OCI-LY1 (cell line): ENCODE measurements at regions not wholly inside any gene's neighbourhood (a gene's known extent, or its start where the extent isn't known, plus 50 kb on each side); places are given as distances from the start of the nearest gene placed in this dataset.

ENCODE experiments used
- H2AFZ ChIP-seq: fragments of 200-600 bp; sonication (generic), shearing (Covaris generic); 2 replicates; pipeline ENCODE4 v1.6.0; 2014; ENCODE audit warnings: antibody characterized with exemption, mild to moderate bottlenecking, low read length
- H3F3A ChIP-seq: fragments of 200-600 bp; sonication (generic), shearing (Covaris generic); 2 replicates; pipeline ENCODE4 v1.6.0; 2014; ENCODE audit warnings: mild to moderate bottlenecking, antibody characterized with exemption, low read length, moderate library complexity; ENCODE audit not compliant: insufficient read depth
- H3K27ac ChIP-seq: fragments of 200-600 bp; sonication (generic); 2 replicates; pipeline ENCODE4 v1.5.1; 2014; ENCODE audit warnings: low read length, mixed run types, mild to moderate bottlenecking, low read depth; ENCODE audit not compliant: poor library complexity, severe bottlenecking
- H3K27me3 ChIP-seq: fragments of 200-600 bp; sonication (generic); 2 replicates; pipeline ENCODE4 v1.6.0; 2014; ENCODE audit warnings: antibody characterized with exemption, mild to moderate bottlenecking, low read length, moderate library complexity; ENCODE audit not compliant: insufficient read depth
- H3K36me3 ChIP-seq: fragments of 200-600 bp; sonication (generic); 2 replicates; pipeline ENCODE4 v1.6.1; 2014; ENCODE audit warnings: mild to moderate bottlenecking, antibody characterized with exemption, low read length, moderate library complexity, mixed read lengths; ENCODE audit not compliant: insufficient read depth
- H3K4me1 ChIP-seq: fragments of 200-600 bp; sonication (generic); 2 replicates; pipeline ENCODE4 v1.5.1; 2014; ENCODE audit warnings: mild to moderate bottlenecking, low read length, moderate library complexity; ENCODE audit not compliant: insufficient read depth, severe bottlenecking
- H3K4me2 ChIP-seq: fragments of 200-600 bp; sonication (generic), shearing (Covaris generic); 2 replicates; pipeline ENCODE4 v1.6.1; 2014; ENCODE audit warnings: low read length
- H3K4me3 ChIP-seq: fragments of 200-600 bp; sonication (generic); 2 replicates; pipeline ENCODE4 v1.5.1; 2014; ENCODE audit warnings: low read length, low read depth, mild to moderate bottlenecking, mixed read lengths; ENCODE audit not compliant: poor library complexity, severe bottlenecking
- H3K79me2 ChIP-seq: fragments of 200-600 bp; shearing (Covaris generic); 2 replicates; pipeline ENCODE4 v1.6.1; 2016; ENCODE audit warnings: mixed run types, low read length, mixed read lengths; ENCODE audit not compliant: insufficient read depth
- H3K9ac ChIP-seq: fragments of 200-600 bp; sonication (generic), shearing (Covaris generic); 2 replicates; pipeline ENCODE4 v1.6.1; 2014; ENCODE audit warnings: mild to moderate bottlenecking, low read length, mixed read lengths
- H3K9me2 ChIP-seq: fragments of 200-600 bp; sonication (generic), shearing (Covaris generic); 2 replicates; pipeline ENCODE4 v1.6.1; 2014; ENCODE audit warnings: low read depth, mild to moderate bottlenecking, low read length, mixed read lengths
- H3K9me3 ChIP-seq: fragments of 200-600 bp; shearing (Covaris generic); 2 replicates; pipeline ENCODE4 v1.6.1; 2014; ENCODE audit warnings: low read length, mixed read lengths
- H4K20me1 ChIP-seq: fragments of 200-600 bp; sonication (generic), shearing (Covaris generic); 2 replicates; pipeline ENCODE4 v1.6.0; 2016; ENCODE audit warnings: mild to moderate bottlenecking, low read length; ENCODE audit not compliant: insufficient read depth
- EZH2 ChIP-seq: fragments of 200-600 bp; sonication (generic), shearing (Covaris generic); IDR thresholded peaks from 2 replicates; pipeline ENCODE4 v1.8.0; 2017; ENCODE audit warnings: borderline replicate concordance, mixed run types, mild to moderate bottlenecking, antibody characterized with exemption, low read length, moderate library complexity, mixed read lengths
- TF ChIP-seq, protein P1 (sequence below): fragments of 200-600 bp; sonication (generic), shearing (Covaris generic); IDR thresholded peaks from 2 replicates; pipeline ENCODE4 v1.5.1; 2017; ENCODE audit warnings: mild to moderate bottlenecking, antibody characterized with exemption, low read length, moderate library complexity, mixed read lengths

DNA sequence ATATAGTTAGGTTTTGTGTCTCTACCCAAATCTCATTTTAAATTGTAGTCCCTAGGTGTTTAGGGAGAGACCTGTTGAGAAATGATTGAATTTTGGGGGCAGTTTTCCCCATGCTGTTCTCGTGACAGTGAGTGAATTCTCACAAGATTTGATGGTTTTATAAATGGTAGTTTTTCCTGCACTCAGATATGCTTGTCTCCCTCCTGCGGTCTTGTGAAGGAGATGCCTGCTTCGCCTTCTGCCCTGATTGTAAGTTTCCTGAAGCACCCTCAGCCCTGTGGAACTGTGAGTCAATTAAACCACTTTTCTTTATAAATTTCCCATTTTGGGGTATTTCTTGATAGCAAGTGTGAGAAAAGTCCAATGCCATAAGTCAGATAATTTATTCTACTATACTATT lies 1977.5 kb upstream of the PCDH20 start:
- Histone ChIP-seq H3K4me1 (no peaks in the 10 kb centered on the region), H3K27me3 (no peaks in the 10 kb centered on the region), H3F3A (no peaks in the 10 kb centered on the region; the same call in 1 of the 2 replicates), H3K9me3 (no peaks in the 10 kb centered on the region), H3K36me3 (no peaks in the 10 kb centered on the region), H3K4me2 (no peak overlapping the region), H3K9me2 (no peaks in the 10 kb centered on the region), H2AFZ (no peak overlapping the region), H3K79me2 (no peaks in the 10 kb centered on the region), H3K4me3 (no peak overlapping the region), H4K20me1 (no peaks in the 10 kb centered on the region), H3K9ac (no peak overlapping the region), H3K27ac (no peak overlapping the region)
- TF ChIP-seq, protein P1, sequence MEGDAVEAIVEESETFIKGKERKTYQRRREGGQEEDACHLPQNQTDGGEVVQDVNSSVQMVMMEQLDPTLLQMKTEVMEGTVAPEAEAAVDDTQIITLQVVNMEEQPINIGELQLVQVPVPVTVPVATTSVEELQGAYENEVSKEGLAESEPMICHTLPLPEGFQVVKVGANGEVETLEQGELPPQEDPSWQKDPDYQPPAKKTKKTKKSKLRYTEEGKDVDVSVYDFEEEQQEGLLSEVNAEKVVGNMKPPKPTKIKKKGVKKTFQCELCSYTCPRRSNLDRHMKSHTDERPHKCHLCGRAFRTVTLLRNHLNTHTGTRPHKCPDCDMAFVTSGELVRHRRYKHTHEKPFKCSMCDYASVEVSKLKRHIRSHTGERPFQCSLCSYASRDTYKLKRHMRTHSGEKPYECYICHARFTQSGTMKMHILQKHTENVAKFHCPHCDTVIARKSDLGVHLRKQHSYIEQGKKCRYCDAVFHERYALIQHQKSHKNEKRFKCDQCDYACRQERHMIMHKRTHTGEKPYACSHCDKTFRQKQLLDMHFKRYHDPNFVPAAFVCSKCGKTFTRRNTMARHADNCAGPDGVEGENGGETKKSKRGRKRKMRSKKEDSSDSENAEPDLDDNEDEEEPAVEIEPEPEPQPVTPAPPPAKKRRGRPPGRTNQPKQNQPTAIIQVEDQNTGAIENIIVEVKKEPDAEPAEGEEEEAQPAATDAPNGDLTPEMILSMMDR: no peak

DNA sequence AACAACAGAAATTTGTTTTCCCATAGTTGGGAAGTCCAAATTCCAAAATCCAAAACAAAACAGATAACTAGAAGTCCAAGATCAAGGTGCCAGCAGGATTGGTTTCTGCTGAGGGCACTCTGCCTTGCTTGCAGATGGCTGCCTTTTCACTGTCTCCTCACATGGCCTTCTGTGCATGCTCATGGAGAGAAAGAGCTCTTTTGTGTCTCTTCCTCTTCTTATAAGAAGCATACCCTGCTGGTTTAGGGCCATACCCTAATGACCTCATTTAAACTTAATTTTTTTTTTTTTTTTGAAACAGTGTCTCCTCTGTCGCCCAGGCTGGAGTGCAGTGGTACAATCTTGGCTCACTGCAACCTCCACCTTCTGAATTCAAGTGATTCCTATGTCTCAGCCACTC lies 1974.1 kb upstream of the PCDH20 start:
- H3K9ac ChIP-seq: no peak overlapping the region
- H4K20me1 ChIP-seq: no peaks in the 10 kb centered on the region
- H3K4me3 ChIP-seq: no peak overlapping the region
- no peak overlapping the region for H2AFZ ChIP-seq
- no peak for TF ChIP-seq EZH2
- TF ChIP-seq, protein P1: no peak
- H3F3A ChIP-seq: no peaks in the 10 kb centered on the region
- no peak overlapping the region for H3K27ac ChIP-seq
- no peaks in the 10 kb centered on the region for H3K36me3 ChIP-seq
- no peaks in the 10 kb centered on the region for H3K4me1 ChIP-seq
- H3K27me3 ChIP-seq: no peaks in the 10 kb centered on the region
- no peaks in the 10 kb centered on the region for H3K9me2 ChIP-seq
- no peaks in the 10 kb centered on the region for H3K9me3 ChIP-seq
- H3K4me2 ChIP-seq: no peak overlapping the region
- no peaks in the 10 kb centered on the region for H3K79me2 ChIP-seq

GRCh38 chr13:63381078-63381859 lies 1965.6 kb upstream of the PCDH20 start:
- Histone ChIP-seq H3K4me1 (no peaks in the 10 kb centered on the region), H4K20me1 (no peaks in the 10 kb centered on the region), H3K27ac (no peak overlapping the region), H3K4me2 (no peak overlapping the region), H3F3A (no peaks in the 10 kb centered on the region), H3K9me2 (no peaks in the 10 kb centered on the region), H3K79me2 (no peaks in the 10 kb centered on the region), H3K4me3 (no peak overlapping the region), H2AFZ (no peak overlapping the region), H3K27me3 (no peaks in the 10 kb centered on the region), H3K9me3 (no peaks in the 10 kb centered on the region), H3K9ac (no peak overlapping the region), H3K36me3 (no peaks in the 10 kb centered on the region)
- TF ChIP-seq, protein P1: no peak
- no peak for TF ChIP-seq EZH2
